IMR-90 (cell line): ENCODE measurements at regions not wholly inside any gene's neighbourhood (a gene's known extent, or its start where the extent isn't known, plus 50 kb on each side); places are given as distances from the start of the nearest gene placed in this dataset.

ENCODE experiments used
- ATAC-seq: fragments of 200-7000 bp; cut with Tn5 transposase; 2 replicates; pipeline ENCODE4 v1.9.1; 2020; ENCODE audit warnings: low read depth, mild to moderate bottlenecking, moderate library complexity
- BruUV-seq: library from RNA; stranded (reverse); fragments of 400-500 nt; replicated peaks from 2 replicates; lab custom pipeline; 2021; lab: Mats Ljungman, UMichigan
- CTCF ChIA-PET: fragments of 300-600 bp; formaldehyde crosslinking; extraction: SDS; loops from one replicate; lab custom pipeline; 2021; ENCODE audit warnings: antibody characterized with exemption; lab: Yijun Ruan, JAX
- POLR2A ChIA-PET: fragments of 300-600 bp; sonication (Branson Sonifier 250); formaldehyde crosslinking; loops from one replicate; lab custom pipeline; 2022; ENCODE audit warnings: antibody characterized with exemption; ENCODE audit not compliant: unreplicated experiment; lab: Charles Lee
- DNase-seq: peaks from one replicate; pipeline ENCODE4 v3.0.0; 2013
- H2AFZ ChIP-seq: replicated peaks from 2 replicates; pipeline ENCODE3; 2013; ENCODE audit warnings: low read length, mild to moderate bottlenecking; ENCODE audit not compliant: poor library complexity
- H2AK5ac ChIP-seq: 2 replicates; pipeline ENCODE4 v1.6.1; 2013; ENCODE audit warnings: low read depth, low read length, inconsistent platforms
- H2AK9ac ChIP-seq: replicated peaks from 2 replicates; pipeline ENCODE3; 2013; ENCODE audit warnings: mild to moderate bottlenecking, low read depth, low read length, moderate library complexity; ENCODE audit not compliant: poor library complexity
- H2BK120ac ChIP-seq: 2 replicates; pipeline ENCODE4 v1.6.1; 2013; ENCODE audit warnings: low read depth, low read length, inconsistent platforms
- H2BK15ac ChIP-seq: 3 replicates; pipeline ENCODE4 v1.6.1; 2013; ENCODE audit warnings: low read depth, low read length, inconsistent platforms
- H2BK20ac ChIP-seq: 2 replicates; pipeline ENCODE4 v1.6.1; 2013; ENCODE audit warnings: low read depth, mild to moderate bottlenecking, inconsistent platforms, low read length, moderate library complexity
- H2BK5ac ChIP-seq: 2 replicates; pipeline ENCODE4 v1.6.1; 2013; ENCODE audit warnings: mild to moderate bottlenecking, low read depth, low read length, inconsistent platforms; ENCODE audit not compliant: poor library complexity, severe bottlenecking
- H3K14ac ChIP-seq: replicated peaks from 2 replicates; pipeline ENCODE4 v1.6.1; 2013; ENCODE audit warnings: low read depth, low read length, inconsistent platforms
- H3K18ac ChIP-seq: 2 replicates; pipeline ENCODE4 v1.6.1; 2013; ENCODE audit warnings: low read depth, low read length, control low read depth
- H3K23ac ChIP-seq: 2 replicates; pipeline ENCODE4 v1.6.1; 2013; ENCODE audit warnings: low read depth, low read length, inconsistent platforms
- H3K27ac ChIP-seq: 2 replicates; pipeline ENCODE4 v1.5.1; 2013; ENCODE audit warnings: mild to moderate bottlenecking, control low read depth, low read length; ENCODE audit not compliant: insufficient read depth
- H3K27me3 ChIP-seq: 2 replicates; pipeline ENCODE4 v1.6.1; 2013; ENCODE audit warnings: low read length; ENCODE audit not compliant: control insufficient read depth, insufficient read depth
- H3K36me3 ChIP-seq: 2 replicates; pipeline ENCODE4 v1.6.1; 2013; ENCODE audit warnings: low read length, mixed read lengths; ENCODE audit not compliant: control insufficient read depth, insufficient read depth
- H3K4ac ChIP-seq: 2 replicates; pipeline ENCODE4 v1.6.1; 2013; ENCODE audit warnings: low read depth, low read length, inconsistent platforms
- H3K4me1 ChIP-seq: 2 replicates; pipeline ENCODE4 v1.6.1; 2013; ENCODE audit warnings: low read length, mixed read lengths; ENCODE audit not compliant: control insufficient read depth, insufficient read depth
- H3K4me2 ChIP-seq: 2 replicates; pipeline ENCODE4 v1.6.1; 2013; ENCODE audit warnings: low read depth, mild to moderate bottlenecking, control low read depth, low read length, moderate library complexity
- H3K4me3 ChIP-seq: 2 replicates; pipeline ENCODE4 v1.5.1; 2013; ENCODE audit warnings: low read depth, mild to moderate bottlenecking, control low read depth, low read length, moderate library complexity; ENCODE audit not compliant: insufficient read depth
- H3K56ac ChIP-seq: 2 replicates; pipeline ENCODE4 v1.6.1; 2013; ENCODE audit warnings: low read length, inconsistent platforms; ENCODE audit not compliant: insufficient read depth; ENCODE audit errors: extremely low read depth
- H3K79me1 ChIP-seq, 2 experiments: 2 replicates each; pipeline ENCODE4 v1.6.1; 2013; ENCODE audit warnings: low read length in 2 of 2, inconsistent platforms in 1 of 2, low read depth in 1 of 2
- H3K9ac ChIP-seq: 2 replicates; pipeline ENCODE4 v1.6.1; 2013; ENCODE audit warnings: low read depth, low read length, control low read depth
- H3K9me1 ChIP-seq: 2 replicates; pipeline ENCODE4 v1.6.1; 2013; ENCODE audit warnings: low read length, inconsistent platforms; ENCODE audit not compliant: insufficient read depth
- H3K9me3 ChIP-seq: 2 replicates; pipeline ENCODE4 v1.6.1; 2013; ENCODE audit warnings: low read length; ENCODE audit not compliant: control insufficient read depth, insufficient read depth
- H4K20me1 ChIP-seq: 2 replicates; pipeline ENCODE4 v1.6.1; 2013; ENCODE audit warnings: low read length, inconsistent platforms; ENCODE audit not compliant: insufficient read depth
- H4K5ac ChIP-seq: 2 replicates; pipeline ENCODE4 v1.6.1; 2013; ENCODE audit warnings: mild to moderate bottlenecking, low read depth, low read length, control low read depth
- H4K8ac ChIP-seq, 2 experiments: 2 replicates each; pipeline ENCODE4 v1.6.1; 2013; ENCODE audit warnings: low read depth in 2 of 2, low read length in 2 of 2, control low read depth in 1 of 2, inconsistent platforms in 1 of 2
- H4K91ac ChIP-seq: 2 replicates; pipeline ENCODE4 v1.6.1; 2013; ENCODE audit warnings: low read depth, low read length, inconsistent platforms; ENCODE audit not compliant: insufficient read depth
- CEBPB ChIP-seq: IDR thresholded peaks from 2 replicates; pipeline ENCODE4 v1.6.1; 2012; ENCODE audit warnings: low read depth, low read length, improper control_type of control experiment
- CHD1 ChIP-seq: IDR thresholded peaks from 2 replicates; pipeline ENCODE4 v1.6.1; 2012; ENCODE audit warnings: low read depth, low read length, improper control_type of control experiment
- CTCF ChIP-seq: conservative IDR thresholded peaks from 2 replicates; pipeline ENCODE4 v1.5.1; 2012; ENCODE audit warnings: mild to moderate bottlenecking, low read depth, low read length, improper control_type of control experiment
- ELK1 ChIP-seq: fragments of 150-350 bp; IDR thresholded peaks from 2 replicates; pipeline ENCODE4 v1.6.1; 2016; ENCODE audit warnings: low read depth, mild to moderate bottlenecking, low read length, moderate library complexity, borderline replicate concordance
- FOS ChIP-seq: fragments of 150-350 bp; IDR thresholded peaks from 2 replicates; pipeline ENCODE4 v1.6.1; 2016; ENCODE audit warnings: low read depth, low read length
- MAFK ChIP-seq: IDR thresholded peaks from 2 replicates; pipeline ENCODE4 v1.6.1; 2012; ENCODE audit warnings: low read depth, low read length, improper control_type of control experiment
- MAZ ChIP-seq: IDR thresholded peaks from 2 replicates; pipeline ENCODE4 v1.6.1; 2012; ENCODE audit warnings: low read depth, mild to moderate bottlenecking, low read length, improper control_type of control experiment, moderate library complexity, borderline replicate concordance
- MXI1 ChIP-seq: IDR thresholded peaks from 2 replicates; pipeline ENCODE4 v1.6.1; 2012; ENCODE audit warnings: low read depth, mild to moderate bottlenecking, low read length, moderate library complexity, borderline replicate concordance
- NFE2L2 ChIP-seq: fragments of 150-350 bp; IDR thresholded peaks from 2 replicates; pipeline ENCODE4 v1.6.1; 2016; ENCODE audit warnings: low read depth, mild to moderate bottlenecking, low read length
- POLR2A ChIP-seq: IDR thresholded peaks from 2 replicates; pipeline ENCODE4 v1.6.1; 2012; ENCODE audit warnings: mild to moderate bottlenecking, low read depth, low read length
- RAD21 ChIP-seq: IDR thresholded peaks from 2 replicates; pipeline ENCODE4 v1.6.1; 2012; ENCODE audit warnings: low read length, improper control_type of control experiment
- RCOR1 ChIP-seq: IDR thresholded peaks from 2 replicates; pipeline ENCODE4 v1.6.1; 2012; ENCODE audit warnings: mild to moderate bottlenecking, low read length, improper control_type of control experiment; ENCODE audit not compliant: insufficient replicate concordance
- RFX5 ChIP-seq: IDR thresholded peaks from 2 replicates; pipeline ENCODE4 v1.8.0; 2012; ENCODE audit warnings: low read depth, mild to moderate bottlenecking, low read length, moderate library complexity
- SMC3 ChIP-seq: fragments of 150-350 bp; IDR thresholded peaks from 2 replicates; pipeline ENCODE4 v1.6.1; 2016; ENCODE audit warnings: low read depth, mild to moderate bottlenecking, antibody characterized with exemption, low read length, moderate library complexity
- USF2 ChIP-seq: fragments of 150-350 bp; IDR thresholded peaks from 2 replicates; pipeline ENCODE4 v1.6.1; 2017; ENCODE audit warnings: mild to moderate bottlenecking, antibody characterized with exemption, low read length, low read depth
- WGBS, 2 experiments: methylation state at CpG; one replicate each; pipeline versions ENCODE4 v1.1.5 to v1.1.7; 2013; ENCODE audit warnings: missing lambda C conversion rate in 2 of 2; ENCODE audit not compliant: insufficient read length in 1 of 2; ENCODE audit errors: extremely low coverage in 2 of 2; 5-methylcytosine and 5-hydroxymethylcytosine counted together
- dilution Hi-C: fragments of 300-500 bp; cut with HindIII; formaldehyde crosslinking; loops from one replicate; pipeline ENCODE4 v1.14.3; 2018; ENCODE audit warnings: low sequenced_read_pairs; ENCODE audit not compliant: unreplicated experiment
- in situ Hi-C: fragments of 300-500 bp; cut with MboI; formaldehyde crosslinking; loops from 3 replicates; pipeline ENCODE4 v1.14.3; 2019; ENCODE audit warnings: low sequenced_read_pairs, inconsistent platforms, mixed read lengths
- intact Hi-C: fragments of 100-400 bp; cut with micrococcal nuclease; formaldehyde crosslinking; loops from 2 replicates; pipeline ENCODE4 v1.10.0; 2022

GRCh38 chr2:147451902-147452515, 392.8 kb upstream of the ACVR2A start:
- Histone ChIP-seq H3K23ac (no peak overlapping the region), H3K4me3 (no peak overlapping the region), H3K4me1 (no peaks in the 10 kb centered on the region), H3K27me3 (no peaks in the 10 kb centered on the region), H3K27ac (no peak overlapping the region), H2BK20ac (no peak overlapping the region), H2BK15ac (no peak overlapping the region), H2BK120ac (no peak overlapping the region), H3K4ac (no peak overlapping the region), H3K9ac (no peak overlapping the region), H3K56ac (no peak overlapping the region), H2AFZ (no peak overlapping the region), H2BK5ac (no peak overlapping the region), H3K9me1 (no peaks in the 10 kb centered on the region), H3K79me1 (no peaks in the 10 kb centered on the region), H2AK5ac (no peak overlapping the region), H3K18ac (no peak overlapping the region), H3K14ac (no peak overlapping the region), H3K9me3 (no peaks in the 10 kb centered on the region; the same call in 1 of the 2 replicates), H4K5ac (no peak overlapping the region), H4K91ac (no peak overlapping the region), H3K36me3 (no peaks in the 10 kb centered on the region), H3K4me2 (no peak overlapping the region), H4K8ac (no peak overlapping the region), H4K20me1 (no peaks in the 10 kb centered on the region), H2AK9ac (no peak overlapping the region)
- intact Hi-C loops: no loop called here
- in situ Hi-C loops: no loop called here
- no peak for DNase-seq
- WGBS, 2 experiments: no CpG with 5 or more reads among the region's 3 CpGs
- no peak for ATAC-seq
- CTCF ChIA-PET: no interaction called here
- POLR2A ChIA-PET: no interaction called here
- no peak for TF ChIP-seq CHD1
- no peak for TF ChIP-seq RCOR1
- TF ChIP-seq CTCF: no peak
- no peak for TF ChIP-seq MXI1
- no peak for TF ChIP-seq USF2
- no peak for TF ChIP-seq ELK1
- no peak for TF ChIP-seq SMC3
- TF ChIP-seq POLR2A: no peak
- no peak for TF ChIP-seq MAZ
- TF ChIP-seq RAD21: no peak
- no peak for TF ChIP-seq CEBPB
- no peak for TF ChIP-seq FOS
- TF ChIP-seq MAFK: no peak
- TF ChIP-seq NFE2L2: no peak
- no peak for TF ChIP-seq RFX5
- BruUV-seq: no TSS peak
- dilution Hi-C loops: no loop called here
